ENCODE measurements at regions not wholly inside any gene's neighbourhood (a gene's known extent, or its start where the extent isn't known, plus 50 kb on each side); places are given as distances from the start of the nearest gene placed in this dataset.

- no peak overlapping the region for H3K9ac ChIP-seq (replicated peaks; ENCODE audit: extremely low read depth, insufficient read depth, low read length)
- no peaks in the 10 kb centered on the region for H3K4me1 ChIP-seq (ENCODE audit: control insufficient read depth, extremely low read depth, insufficient read depth, low read length)
- ChIA-PET CTCF (no interaction called here), POLR2A (no interaction called here)
- no peaks in the 10 kb centered on the region for H3K36me3 ChIP-seq (ENCODE audit: control insufficient read depth in 2 of 2, extremely low read depth in 1 of 2, insufficient read depth in 2 of 2, low read length in 2 of 2)
- intact Hi-C loops (cut with micrococcal nuclease), result no loop called here
- no peaks in the 10 kb centered on the region for H3K79me2 ChIP-seq (ENCODE audit: control insufficient read depth, insufficient read depth, low read length)
- no peaks in the 10 kb centered on the region for H3K9me1 ChIP-seq (replicated peaks; ENCODE audit: control insufficient read depth, extremely low read depth, insufficient read depth, low read length)
- no peak for DNase-seq (ENCODE audit: low read depth, low spot score)
- H3K4me3 ChIP-seq (replicated peaks in 1 of 3; ENCODE audit: insufficient read depth in 1 of 3, low read depth in 1 of 3, low read length in 3 of 3), result no peak overlapping the region
- no peaks in the 10 kb centered on the region for H3K9me3 ChIP-seq (replicated peaks; ENCODE audit: control insufficient read depth, insufficient read depth, low read length)
- no peak for FAIRE-seq
- TF ChIP-seq MYC (IDR thresholded peaks at IDR 0.05; ENCODE audit: low read depth, low read length), result no peak
- TF ChIP-seq MAX (IDR thresholded peaks at IDR 0.05; ENCODE audit: insufficient read depth, insufficient read length), result no peak
- no peak for TF ChIP-seq GATA2 (IDR thresholded peaks at IDR 0.05; ENCODE audit: insufficient read depth, insufficient read length, low read depth, low read length)
- no peak for TF ChIP-seq CTCF (IDR thresholded peaks at IDR 0.05; ENCODE audit: extremely low read depth in 1 of 2, insufficient read depth in 1 of 2, low read depth in 1 of 2, low read length in 2 of 2)
- TF ChIP-seq FOS (IDR thresholded peaks at IDR 0.05; ENCODE audit: borderline replicate concordance, insufficient read depth, low read length), result no peak
- no peak for TF ChIP-seq POLR2A (IDR thresholded peaks at IDR 0.05; ENCODE audit: low read depth, low read length)
- no peak for TF ChIP-seq JUN (IDR thresholded peaks at IDR 0.05; ENCODE audit: borderline replicate concordance, insufficient read depth, insufficient read length, low read depth)
- TF ChIP-seq POLR2AphosphoS5 (IDR thresholded peaks at IDR 0.05; ENCODE audit: insufficient read depth, low read depth, low read length), result no peak
- TF ChIP-seq EZH2 (IDR thresholded peaks at IDR 0.05; ENCODE audit: borderline replicate concordance, low read depth, low read length, severe bottlenecking), result no peak
- no peak overlapping the region for H3K27ac ChIP-seq (ENCODE audit: insufficient read depth, low read depth, low read length)
- H4K20me1 ChIP-seq (replicated peaks; ENCODE audit: control insufficient read depth, extremely low read depth, insufficient read depth, low read length), result no peaks in the 10 kb centered on the region
- H2AFZ ChIP-seq (ENCODE audit: low read depth, low read length), result no peak overlapping the region
- no TSS peak for BruUV-seq (replicated peaks)
- no peak overlapping the region for H3K4me2 ChIP-seq (ENCODE audit: insufficient read depth, low read length)
- H3K27me3 ChIP-seq (ENCODE audit: control insufficient read depth in 2 of 2, insufficient read depth in 2 of 2, low read length in 2 of 2), result no peaks in the 10 kb centered on the region
- dilution Hi-C loops (cut with MboI; ENCODE audit: extremely low pct_ligation_motif_present, low sequenced_read_pairs), result no loop called here
Measured at GRCh38 chr11:95305705-95306104, 74.7 kb upstream of the SESN3 start.

Measured in endothelial cell of umbilical vein (primary cell).